Panc1 (cell line): ENCODE measurements at regions not wholly inside any gene's neighbourhood (a gene's known extent, or its start where the extent isn't known, plus 50 kb on each side); places are given as distances from the start of the nearest gene placed in this dataset.

Experiments
- ATAC-seq: fragments of 200-7000 bp; cut with Tn5 transposase; 2 replicates; pipeline ENCODE4 v1.9.1; 2020; ENCODE audit warnings: mild to moderate bottlenecking, moderate library complexity
- BruUV-seq: library from RNA; stranded (reverse); fragments of 400-500 nt; replicated peaks from 2 replicates; lab custom pipeline; 2021; lab: Mats Ljungman, UMichigan
- CTCF ChIA-PET: fragments of 300-600 bp; sonication (Branson Sonifier 250); formaldehyde crosslinking; loops from one replicate; lab custom pipeline; 2022; ENCODE audit warnings: antibody characterized with exemption; lab: Charles Lee
- POLR2A ChIA-PET: fragments of 300-600 bp; sonication (Branson Sonifier 250); formaldehyde crosslinking; loops from one replicate; lab custom pipeline; 2022; ENCODE audit warnings: antibody characterized with exemption; lab: Charles Lee
- DNase-seq: peaks from one replicate; pipeline ENCODE4 v3.0.0-alpha.2; 2010; ENCODE audit warnings: low read depth, low spot score
- H3K27ac ChIP-seq: 2 replicates; pipeline ENCODE4 v1.5.1; 2011; ENCODE audit warnings: mild to moderate bottlenecking, low read length, inconsistent platforms
- H3K27me3 ChIP-seq: fragments of 200-500 bp; sonication (Bioruptor generic); 2 replicates; pipeline ENCODE4 v1.6.0; 2014; ENCODE audit warnings: low read length, inconsistent platforms; ENCODE audit not compliant: control insufficient read depth, insufficient read depth
- H3K36me3 ChIP-seq: fragments of 200-500 bp; sonication (Bioruptor generic); 2 replicates; pipeline ENCODE4 v1.5.1; 2014; ENCODE audit warnings: inconsistent platforms, mild to moderate bottlenecking, low read length, moderate library complexity; ENCODE audit not compliant: control insufficient read depth, insufficient read depth
- H3K4me1 ChIP-seq: 2 replicates; pipeline ENCODE4 v1.5.1; 2011; ENCODE audit warnings: inconsistent platforms, mild to moderate bottlenecking, low read length, moderate library complexity; ENCODE audit not compliant: control insufficient read depth, insufficient read depth
- H3K4me3 ChIP-seq, 2 experiments: 2 replicates each; pipeline ENCODE4 v1.5.1; 2011 to 2012; ENCODE audit warnings: low read depth in 2 of 2, low read length in 2 of 2, mild to moderate bottlenecking in 2 of 2, inconsistent platforms in 1 of 2, moderate library complexity in 1 of 2
- H3K9me3 ChIP-seq: fragments of 200-500 bp; sonication (Bioruptor generic); 2 replicates; pipeline ENCODE4 v1.5.1; 2014; ENCODE audit warnings: low read depth, mild to moderate bottlenecking, inconsistent platforms, low read length, moderate library complexity; ENCODE audit not compliant: control insufficient read depth, insufficient read depth
- CTCF ChIP-seq: fragments of 450-650 bp; IDR thresholded peaks from 2 replicates; pipeline ENCODE4 v1.5.1; 2017; ENCODE audit warnings: mild to moderate bottlenecking
- POLR2AphosphoS5 ChIP-seq: IDR thresholded peaks from 2 replicates; pipeline ENCODE4 v1.6.1; 2012; ENCODE audit warnings: mild to moderate bottlenecking, low read depth, low read length, moderate library complexity
- REST ChIP-seq, 2 experiments: IDR thresholded peaks; 2 replicates each; pipeline ENCODE4 v1.6.1; 2011 to 2012; ENCODE audit warnings: low read depth in 2 of 2, control low read depth in 1 of 2, low read length in 1 of 2, mild to moderate bottlenecking in 1 of 2, moderate library complexity in 1 of 2; ENCODE audit not compliant: insufficient read depth in 1 of 2
- SIN3A ChIP-seq: IDR thresholded peaks from 2 replicates; pipeline ENCODE4 v1.6.1; 2012; ENCODE audit warnings: low read depth, mild to moderate bottlenecking, low read length, moderate library complexity, borderline replicate concordance; ENCODE audit not compliant: insufficient read depth
- TCF7L2 ChIP-seq: IDR thresholded peaks from 2 replicates; pipeline ENCODE4 v1.6.1; 2011; ENCODE audit warnings: mild to moderate bottlenecking, low read depth, low read length, inconsistent platforms
- in situ Hi-C: cut with HindIII; loops from 2 replicates; pipeline ENCODE4 v1.10.0; 2016; ENCODE audit warnings: low sequenced_read_pairs, low pct_unique_long_range_greater_than_20kb
- intact Hi-C: fragments of 100-400 bp; cut with micrococcal nuclease; formaldehyde crosslinking; loops from one replicate; pipeline ENCODE4 v1.10.0; 2022; ENCODE audit not compliant: unreplicated experiment

- Histone ChIP-seq H3K27me3 (no peaks in the 10 kb centered on the region), H3K4me1 (no peaks in the 10 kb centered on the region), H3K27ac (no peak overlapping the region), H3K9me3 (no peaks in the 10 kb centered on the region), H3K36me3 (no peaks in the 10 kb centered on the region), H3K4me3 (no peak overlapping the region)
- ATAC-seq (no peak), DNase-seq (no peak)
- CTCF ChIA-PET = no interaction called here
- POLR2A ChIA-PET = no interaction called here
- intact Hi-C loops = no loop called here
- BruUV-seq = no TSS peak
- TF ChIP-seq SIN3A (no peak), REST (IDR thresholded peaks at IDR 0.05; ENCODE audit: insufficient read depth in 1 of 2, low read depth in 2 of 2, low read length in 1 of 2) (no peak), TCF7L2 (no peak), CTCF (no peak), POLR2AphosphoS5 (no peak)
- in situ Hi-C loops = no loop called here
Observed at GRCh38 chrX:26999634-27000033, 463.5 kb downstream of the PPP4R3C start.

- H3K27me3 ChIP-seq = no peaks in the 10 kb centered on the region
- CTCF ChIA-PET = no interaction called here
- H3K4me1 ChIP-seq = no peaks in the 10 kb centered on the region
- intact Hi-C loops (no loop called here), in situ Hi-C loops (no loop called here)
- H3K36me3 ChIP-seq = no peaks in the 10 kb centered on the region
- ATAC-seq (no peak), DNase-seq (no peak)
- H3K9me3 ChIP-seq = no peaks in the 10 kb centered on the region
- no peak overlapping the region for H3K27ac ChIP-seq
- TF ChIP-seq SIN3A = no peak
- TF ChIP-seq TCF7L2 = no peak
- no peak for TF ChIP-seq REST (IDR thresholded peaks at IDR 0.05; ENCODE audit: insufficient read depth in 1 of 2, low read depth in 2 of 2, low read length in 1 of 2)
- TF ChIP-seq CTCF = no peak
- TF ChIP-seq POLR2AphosphoS5 = no peak
- no peak overlapping the region for H3K4me3 ChIP-seq
- POLR2A ChIA-PET = no interaction called here
- BruUV-seq = no TSS peak
Observed at GRCh38 chrX:26958261-26958660, 504.9 kb downstream of the PPP4R3C start.
